Nephron (organoid): ENCODE measurements at regions not wholly inside any gene's neighbourhood (a gene's known extent, or its start where the extent isn't known, plus 50 kb on each side); places are given as distances from the start of the nearest gene placed in this dataset.

Experiments
- H3K27ac Mint-ChIP-seq, 3 experiments: 2 replicates each; pipeline ENCODE4 v1.8.0; 2020; ENCODE audit warnings: mixed read lengths in 3 of 3, mild to moderate bottlenecking in 2 of 3, moderate library complexity in 1 of 3
- H3K27me3 Mint-ChIP-seq: 2 replicates; pipeline ENCODE4 v1.8.0; 2021; ENCODE audit warnings: low read depth, mild to moderate bottlenecking, moderate library complexity, mixed read lengths
- H3K36me3 Mint-ChIP-seq: 2 replicates; pipeline ENCODE4 v1.8.0; 2020; ENCODE audit warnings: low read depth, mixed read lengths
- H3K4me1 Mint-ChIP-seq: 2 replicates; pipeline ENCODE4 v1.8.0; 2020; ENCODE audit warnings: mixed read lengths
- H3K4me3 Mint-ChIP-seq, 3 experiments: 2 replicates each; pipeline ENCODE4 v1.8.0; 2020; ENCODE audit warnings: mild to moderate bottlenecking in 3 of 3, mixed read lengths in 3 of 3, moderate library complexity in 2 of 3
- H3K9me3 Mint-ChIP-seq: 2 replicates; pipeline ENCODE4 v1.8.0; 2020; ENCODE audit warnings: mixed read lengths
- TF ChIP-seq, protein P1 (sequence below), 3 experiments: fragments of 200-600 bp; sonication (generic); IDR thresholded peaks; one replicate each; pipeline ENCODE4 v1.5.0; 2021; ENCODE audit warnings: antibody characterized with exemption in 3 of 3; ENCODE audit not compliant: unreplicated experiment in 3 of 3

DNA sequence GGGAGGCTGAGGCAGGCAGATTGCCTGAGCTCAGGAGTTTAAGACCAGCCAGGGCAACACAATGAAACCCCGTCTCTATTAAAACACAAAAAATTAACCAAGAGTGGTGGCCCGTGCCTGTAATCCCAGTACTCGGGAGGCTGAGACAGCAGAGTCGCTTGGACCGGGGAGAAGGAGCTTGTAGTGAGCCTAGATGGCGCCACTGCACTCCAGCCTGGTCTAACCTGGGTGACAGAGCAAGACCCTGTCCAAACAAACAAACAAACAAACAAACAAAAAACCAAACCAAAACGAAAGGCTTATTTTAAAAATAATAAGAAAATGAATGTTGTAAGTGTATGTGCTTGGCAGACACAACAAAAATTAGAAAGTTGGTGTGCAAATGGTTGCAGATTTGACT lies 536.3 kb upstream of the PTPRD start:
- H3K27me3 Mint-ChIP-seq, result peaks cover 3% of the 10 kb centered on the region
- no peaks in the 10 kb centered on the region for H3K9me3 Mint-ChIP-seq
- H3K4me1 Mint-ChIP-seq, result no peaks in the 10 kb centered on the region
- H3K4me3 Mint-ChIP-seq, result no peak overlapping the region
- no peaks in the 10 kb centered on the region for H3K36me3 Mint-ChIP-seq
- H3K27ac Mint-ChIP-seq, result no peak overlapping the region
- TF ChIP-seq, protein P1, sequence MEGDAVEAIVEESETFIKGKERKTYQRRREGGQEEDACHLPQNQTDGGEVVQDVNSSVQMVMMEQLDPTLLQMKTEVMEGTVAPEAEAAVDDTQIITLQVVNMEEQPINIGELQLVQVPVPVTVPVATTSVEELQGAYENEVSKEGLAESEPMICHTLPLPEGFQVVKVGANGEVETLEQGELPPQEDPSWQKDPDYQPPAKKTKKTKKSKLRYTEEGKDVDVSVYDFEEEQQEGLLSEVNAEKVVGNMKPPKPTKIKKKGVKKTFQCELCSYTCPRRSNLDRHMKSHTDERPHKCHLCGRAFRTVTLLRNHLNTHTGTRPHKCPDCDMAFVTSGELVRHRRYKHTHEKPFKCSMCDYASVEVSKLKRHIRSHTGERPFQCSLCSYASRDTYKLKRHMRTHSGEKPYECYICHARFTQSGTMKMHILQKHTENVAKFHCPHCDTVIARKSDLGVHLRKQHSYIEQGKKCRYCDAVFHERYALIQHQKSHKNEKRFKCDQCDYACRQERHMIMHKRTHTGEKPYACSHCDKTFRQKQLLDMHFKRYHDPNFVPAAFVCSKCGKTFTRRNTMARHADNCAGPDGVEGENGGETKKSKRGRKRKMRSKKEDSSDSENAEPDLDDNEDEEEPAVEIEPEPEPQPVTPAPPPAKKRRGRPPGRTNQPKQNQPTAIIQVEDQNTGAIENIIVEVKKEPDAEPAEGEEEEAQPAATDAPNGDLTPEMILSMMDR (IDR thresholded peaks at IDR 0.05; ENCODE audit: unreplicated experiment in 3 of 3), result no peak

DNA sequence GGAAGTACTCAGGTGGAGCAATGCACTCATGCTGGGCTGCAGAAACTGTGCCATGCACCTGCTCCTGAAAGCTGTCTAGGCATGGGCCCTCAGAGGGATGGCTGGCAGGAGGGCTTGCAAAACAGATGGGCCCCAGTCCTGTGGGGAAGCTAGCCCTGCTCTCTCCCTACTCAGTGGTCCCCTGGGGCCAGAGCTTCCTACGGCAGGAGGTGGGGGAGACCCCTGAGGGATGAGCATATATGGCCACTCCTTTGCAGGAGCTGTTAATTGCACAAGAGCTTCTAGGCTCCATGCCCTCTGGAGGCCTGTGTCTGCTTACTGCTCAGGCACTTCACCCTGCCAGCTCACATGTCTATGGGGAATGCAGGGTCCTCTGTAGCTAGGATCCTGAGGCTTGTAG lies 545.3 kb upstream of the PTPRD start:
- peaks cover 19% of the 10 kb centered on the region for H3K9me3 Mint-ChIP-seq
- no peak overlapping the region for H3K27ac Mint-ChIP-seq
- H3K4me1 Mint-ChIP-seq, result no peaks in the 10 kb centered on the region
- H3K4me3 Mint-ChIP-seq, result no peak overlapping the region
- peaks cover 4% of the 10 kb centered on the region for H3K27me3 Mint-ChIP-seq
- H3K36me3 Mint-ChIP-seq, result no peaks in the 10 kb centered on the region
- TF ChIP-seq, protein P1 (IDR thresholded peaks at IDR 0.05; ENCODE audit: unreplicated experiment in 3 of 3), result no peak

DNA sequence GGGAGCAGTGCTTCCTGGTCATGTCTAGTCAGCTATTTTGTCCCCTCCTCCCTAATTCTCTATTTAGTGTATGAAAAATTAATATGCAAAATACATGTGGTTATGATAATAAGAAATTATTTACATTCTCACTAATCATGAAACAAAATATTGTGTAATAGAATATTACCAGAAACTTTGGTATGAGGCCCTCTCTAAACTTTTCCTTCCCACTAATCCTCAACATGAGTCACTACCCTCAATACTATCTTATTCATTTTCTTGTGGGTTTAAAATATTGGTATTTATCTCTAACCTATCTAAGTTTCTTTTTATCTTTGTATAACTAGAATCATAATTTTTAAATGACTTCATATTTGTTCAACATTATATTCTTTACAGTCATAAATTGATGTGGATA lies 545.9 kb upstream of the PTPRD start:
- H3K36me3 Mint-ChIP-seq, result no peaks in the 10 kb centered on the region
- no peaks in the 10 kb centered on the region for H3K4me1 Mint-ChIP-seq
- TF ChIP-seq, protein P1 (IDR thresholded peaks at IDR 0.05; ENCODE audit: unreplicated experiment in 3 of 3), result no peak
- peaks cover 19% of the 10 kb centered on the region for H3K9me3 Mint-ChIP-seq
- no peak overlapping the region for H3K4me3 Mint-ChIP-seq
- peaks cover 4% of the 10 kb centered on the region for H3K27me3 Mint-ChIP-seq
- H3K27ac Mint-ChIP-seq, result no peak overlapping the region

DNA sequence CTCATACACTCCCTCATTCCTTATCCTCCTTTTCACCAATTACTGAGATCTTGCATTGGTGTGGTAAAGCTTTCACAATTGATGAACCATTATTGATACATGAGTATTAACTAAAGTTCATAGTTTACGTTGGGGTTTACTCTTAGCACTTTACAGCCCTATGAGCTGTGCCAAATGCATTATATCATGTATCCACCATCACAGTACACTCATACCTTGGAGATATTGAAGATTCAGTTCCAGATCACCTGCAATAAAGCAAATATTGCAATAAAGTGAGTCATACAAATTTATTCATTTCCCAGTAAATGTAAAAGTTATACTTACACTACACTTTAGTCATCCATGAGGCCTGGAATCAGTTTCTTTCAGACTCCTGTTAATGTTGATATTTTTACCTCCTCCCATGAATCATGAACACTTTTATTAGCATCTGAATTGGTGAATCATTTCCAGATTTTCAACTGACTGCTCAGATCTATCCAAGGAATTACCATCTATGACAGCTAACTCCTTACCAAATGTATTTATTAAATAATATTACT lies 546.6 kb upstream of the PTPRD start:
- peaks cover 3% of the 10 kb centered on the region for H3K27me3 Mint-ChIP-seq

DNA sequence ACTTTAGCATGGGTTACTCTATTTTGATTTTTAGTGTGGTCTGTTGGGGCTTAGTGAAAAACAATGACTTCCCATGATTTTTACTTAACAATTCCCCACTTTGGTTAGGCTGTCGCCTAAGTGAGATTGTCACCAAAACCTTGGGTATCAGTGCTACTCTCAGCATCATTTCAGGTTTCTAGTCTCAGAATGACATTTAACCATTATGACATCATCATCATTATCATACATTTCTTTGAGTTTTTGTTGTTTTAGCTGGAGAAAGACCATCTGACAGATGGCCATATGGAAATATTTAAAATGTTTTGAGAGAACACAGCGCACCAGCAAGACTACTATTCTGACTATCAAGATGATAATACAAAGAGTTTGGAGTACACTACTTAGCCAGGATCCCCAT lies 551.0 kb upstream of the PTPRD start:
- no peaks in the 10 kb centered on the region for H3K27me3 Mint-ChIP-seq
- H3K4me1 Mint-ChIP-seq, result no peaks in the 10 kb centered on the region
- H3K4me3 Mint-ChIP-seq, result no peak overlapping the region
- no peak overlapping the region for H3K27ac Mint-ChIP-seq
- no peaks in the 10 kb centered on the region for H3K36me3 Mint-ChIP-seq
- peaks cover 13% of the 10 kb centered on the region for H3K9me3 Mint-ChIP-seq
- TF ChIP-seq, protein P1 (IDR thresholded peaks at IDR 0.05; ENCODE audit: unreplicated experiment in 3 of 3), result no peak

More for the DNA sequence above, 546.6 kb upstream of the PTPRD start:
- Mint-ChIP-seq H3K36me3 (no peaks in the 10 kb centered on the region), H3K4me3 (no peak overlapping the region), H3K4me1 (no peaks in the 10 kb centered on the region), H3K27ac (no peak overlapping the region), H3K9me3 (peaks cover 19% of the 10 kb centered on the region)
- TF ChIP-seq, protein P1 (IDR thresholded peaks at IDR 0.05; ENCODE audit: unreplicated experiment in 3 of 3), result no peak

DNA sequence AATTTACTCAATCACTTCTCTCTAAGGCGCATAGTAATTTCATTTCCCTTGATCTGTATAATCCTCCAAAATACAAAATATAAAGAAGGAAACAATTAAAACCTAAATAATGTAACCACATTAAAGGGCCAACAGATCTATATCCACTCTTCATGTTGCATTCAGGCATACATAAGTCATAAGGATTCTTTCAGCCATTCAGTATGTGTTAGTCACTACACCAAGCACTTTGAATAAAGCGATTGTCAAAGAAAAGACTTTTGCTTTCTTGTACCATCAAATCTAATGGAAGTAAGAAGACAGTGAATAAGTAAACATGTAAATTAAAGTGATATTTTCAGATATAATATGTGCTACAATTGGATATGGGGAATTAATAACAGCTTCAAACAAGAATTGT lies 569.2 kb upstream of the PTPRD start:
- Mint-ChIP-seq H3K27ac (no peak overlapping the region), H3K9me3 (no peaks in the 10 kb centered on the region), H3K4me3 (no peak overlapping the region), H3K27me3 (no peaks in the 10 kb centered on the region), H3K4me1 (no peaks in the 10 kb centered on the region), H3K36me3 (no peaks in the 10 kb centered on the region)
- TF ChIP-seq, protein P1 (IDR thresholded peaks at IDR 0.05; ENCODE audit: unreplicated experiment in 3 of 3), result no peak
